Osteoblast (primary cell): ENCODE measurements at regions not wholly inside any gene's neighbourhood (a gene's known extent, or its start where the extent isn't known, plus 50 kb on each side); places are given as distances from the start of the nearest gene placed in this dataset.
"Not testable (repeated sequence)": the region's sequence is repeated elsewhere in the genome, so short reads cannot be mapped to it uniquely, and the experiment has no call there.

Experiments
- DNase-seq: peaks from one replicate; pipeline ENCODE4 v3.0.0; 2011; ENCODE audit warnings: low spot score, mixed read lengths; ENCODE audit not compliant: insufficient read length; ENCODE audit errors: missing footprints
- H2AFZ ChIP-seq: 2 replicates; pipeline ENCODE4 v1.6.0; 2011; ENCODE audit warnings: mild to moderate bottlenecking, low read length
- H3K27ac ChIP-seq: 2 replicates; pipeline ENCODE4 v1.5.1; 2011; ENCODE audit warnings: mild to moderate bottlenecking, low read depth, low read length, moderate library complexity
- H3K27me3 ChIP-seq: 2 replicates; pipeline ENCODE4 v1.6.0; 2012; ENCODE audit warnings: mild to moderate bottlenecking, control low read depth, inconsistent platforms, low read length, moderate library complexity; ENCODE audit not compliant: insufficient read depth
- H3K36me3 ChIP-seq: 2 replicates; pipeline ENCODE4 v1.5.1; 2011; ENCODE audit warnings: mild to moderate bottlenecking, low read length, control low read depth, moderate library complexity; ENCODE audit not compliant: insufficient read depth
- H3K4me1 ChIP-seq: 2 replicates; pipeline ENCODE4 v1.5.1; 2011; ENCODE audit warnings: mild to moderate bottlenecking, low read length, control low read depth, moderate library complexity; ENCODE audit not compliant: insufficient read depth
- H3K4me2 ChIP-seq: 2 replicates; pipeline ENCODE4 v1.6.0; 2011; ENCODE audit warnings: mild to moderate bottlenecking, low read length; ENCODE audit not compliant: insufficient read depth
- H3K4me3 ChIP-seq: fragments of 200-600 bp; sonication (generic); 3 replicates; pipeline ENCODE4 v1.5.1; 2012; ENCODE audit warnings: mild to moderate bottlenecking, low read length, inconsistent platforms; ENCODE audit not compliant: insufficient read depth
- H3K79me2 ChIP-seq: 2 replicates; pipeline ENCODE4 v1.6.0; 2012; ENCODE audit warnings: mild to moderate bottlenecking, low read length, control low read depth, inconsistent platforms; ENCODE audit not compliant: insufficient read depth
- H3K9me3 ChIP-seq: 2 replicates; pipeline ENCODE4 v1.5.1; 2011; ENCODE audit warnings: low read depth, low read length, control low read depth
- H4K20me1 ChIP-seq: 2 replicates; pipeline ENCODE4 v1.6.0; 2012; ENCODE audit warnings: mild to moderate bottlenecking, low read length, control low read depth; ENCODE audit not compliant: insufficient read depth
- CTCF ChIP-seq: IDR thresholded peaks from 2 replicates; pipeline ENCODE4 v1.5.1; 2011; ENCODE audit warnings: mild to moderate bottlenecking, low read depth, low read length, moderate library complexity; ENCODE audit errors: extremely low read depth

- DNase-seq = no peak
- Histone ChIP-seq H3K4me2 (no peak overlapping the region), H3K27ac (no peak overlapping the region), H3K4me1 (no peaks in the 10 kb centered on the region), H2AFZ (no peak overlapping the region), H3K36me3 (no peaks in the 10 kb centered on the region), H3K9me3 (peaks cover 8% of the 10 kb centered on the region), H3K4me3 (no peak overlapping the region), H3K79me2 (no peaks in the 10 kb centered on the region), H4K20me1 (no peaks in the 10 kb centered on the region), H3K27me3 (no peaks in the 10 kb centered on the region)
- no peak for TF ChIP-seq CTCF
Measured at GRCh38 chr7:52179934-52180333, 855.5 kb upstream of the POM121L12 start.

GRCh38 chr7:52168085-52168484, 851.5 kb upstream of the COBL start:
- Histone ChIP-seq H3K4me1 (no peaks in the 10 kb centered on the region), H2AFZ (no peak overlapping the region), H3K9me3 (no peaks in the 10 kb centered on the region), H3K4me3 (no peak overlapping the region), H3K4me2 (no peak overlapping the region), H3K27me3 (no peaks in the 10 kb centered on the region), H3K36me3 (no peaks in the 10 kb centered on the region), H4K20me1 (no peaks in the 10 kb centered on the region), H3K79me2 (no peaks in the 10 kb centered on the region), H3K27ac (no peak overlapping the region)
- no peak for DNase-seq
- no peak for TF ChIP-seq CTCF

GRCh38 chr7:52163311-52163710, 846.7 kb upstream of the COBL start:
- H2AFZ ChIP-seq = no peak overlapping the region
- TF ChIP-seq CTCF = no peak
- H3K9me3 ChIP-seq = no peaks in the 10 kb centered on the region
- no peak overlapping the region for H3K27ac ChIP-seq
- H3K27me3 ChIP-seq = no peaks in the 10 kb centered on the region
- H3K79me2 ChIP-seq = no peaks in the 10 kb centered on the region
- no peaks in the 10 kb centered on the region for H4K20me1 ChIP-seq
- no peaks in the 10 kb centered on the region for H3K36me3 ChIP-seq
- H3K4me2 ChIP-seq = no peak overlapping the region
- H3K4me1 ChIP-seq = no peaks in the 10 kb centered on the region
- H3K4me3 ChIP-seq = no peak overlapping the region
- DNase-seq = no peak

GRCh38 chr7:52161483-52161882, 844.9 kb upstream of the COBL start:
- DNase-seq = no peak
- Histone ChIP-seq H2AFZ (no peak overlapping the region), H3K4me3 (no peak overlapping the region), H3K4me1 (no peaks in the 10 kb centered on the region), H3K36me3 (no peaks in the 10 kb centered on the region), H3K9me3 (no peaks in the 10 kb centered on the region), H3K27ac (no peak overlapping the region), H4K20me1 (no peaks in the 10 kb centered on the region), H3K27me3 (no peaks in the 10 kb centered on the region), H3K79me2 (no peaks in the 10 kb centered on the region), H3K4me2 (no peak overlapping the region)
- TF ChIP-seq CTCF = no peak

- H3K27me3 ChIP-seq, H3K36me3 ChIP-seq, H3K9me3 ChIP-seq, H3K4me1 ChIP-seq, H3K79me2 ChIP-seq, H3K27ac ChIP-seq, DNase-seq, H3K4me3 ChIP-seq, H2AFZ ChIP-seq, H3K4me2 ChIP-seq, H4K20me1 ChIP-seq: not testable (repeated sequence)
Measured at GRCh38 chr7:52159421-52159820, 842.8 kb upstream of the COBL start.
